ENCODE measurements at regions not wholly inside any gene's neighbourhood (a gene's known extent, or its start where the extent isn't known, plus 50 kb on each side); places are given as distances from the start of the nearest gene placed in this dataset.

- no peak for TF ChIP-seq CTCF (IDR thresholded peaks at IDR 0.05)
- TF ChIP-seq EP300 (IDR thresholded peaks at IDR 0.05) = no peak
- TF ChIP-seq POLR2AphosphoS5 (IDR thresholded peaks at IDR 0.05) = no peak
- no peak for TF ChIP-seq POLR2A (IDR thresholded peaks at IDR 0.05)
Observed at GRCh38 chr13:61884830-61885229, 469.2 kb upstream of the PCDH20 start.

All from gastroesophageal sphincter (tissue), 3 donors.